Psoas muscle (tissue), 7 donors: ENCODE measurements at regions not wholly inside any gene's neighbourhood (a gene's known extent, or its start where the extent isn't known, plus 50 kb on each side); places are given as distances from the start of the nearest gene placed in this dataset.

Source experiments
- ATAC-seq, 4 donors: fragments of 200-7000 bp; cut with Tn5 transposase; one replicate each; pipeline ENCODE4 v1.9.1; 2020; ENCODE audit warnings: moderate library complexity in 3 of 4, mild to moderate bottlenecking in 2 of 4
- DNase-seq, 2 donors: peaks; one replicate each; pipeline ENCODE4 v3.0.0-alpha.2; 2020
- H3K27ac ChIP-seq: fragments of 200-600 bp; one replicate; pipeline ENCODE4 v1.8.0; 2022
- H3K27me3 ChIP-seq, 3 donors: fragments of 200-600 bp in 1 of 3; one replicate each; pipeline versions ENCODE4 v1.6.1 to v1.8.0; 2013 to 2022; ENCODE audit warnings: low read length in 2 of 3, mild to moderate bottlenecking in 2 of 3, moderate library complexity in 1 of 3; ENCODE audit not compliant: insufficient read depth in 3 of 3
- H3K36me3 ChIP-seq, 2 donors: fragments of 200-600 bp in 1 of 2; one replicate each; pipeline versions ENCODE4 v1.6.1 to v1.8.0; 2013 to 2022; ENCODE audit warnings: low read depth in 1 of 2, mild to moderate bottlenecking in 1 of 2, moderate library complexity in 1 of 2; ENCODE audit not compliant: insufficient read depth in 1 of 2
- H3K4me1 ChIP-seq: fragments of 200-600 bp; one replicate; pipeline ENCODE4 v1.8.0; 2022
- H3K4me3 ChIP-seq: fragments of 200-600 bp; one replicate; pipeline ENCODE4 v1.8.0; 2022; ENCODE audit warnings: mild to moderate bottlenecking
- H3K9me3 ChIP-seq: fragments of 200-600 bp; one replicate; pipeline ENCODE4 v1.8.0; 2022
- WGBS, 3 donors: extraction: QIAGEN DNeasy Blood & Tissue Kit; methylation state at CpG; one replicate each; pipeline versions ENCODE4 v1.1.6 to v1.1.7; 2013; 5-methylcytosine and 5-hydroxymethylcytosine counted together
- intact Hi-C, 2 donors: fragments of 100-400 bp; cut with DNase I; formaldehyde crosslinking; loops; one replicate each; pipeline versions ENCODE4 v1.11.0 to v1.14.2; 2022
- TF ChIP-seq, protein P1 (sequence below): fragments of 200-600 bp; IDR thresholded peaks from one replicate; pipeline ENCODE4 v1.8.0; 2022; ENCODE audit warnings: antibody characterized with exemption
- donor health status: healthy with polysubstance abuse.
- donor health status: DM: no; HTN: no; CAD: no; lungs with moderate emphysema.
- donor health status: Bipolar disorder and iron deficiency.
- donor health status: healthy.
- donor health status: DM: yes; HTN: yes; CAD: no.
- donor health status: DM: no; HTN: no; CAD: no.
- donor health status: DM: yes; HTN: yes; CAD: no.

DNA sequence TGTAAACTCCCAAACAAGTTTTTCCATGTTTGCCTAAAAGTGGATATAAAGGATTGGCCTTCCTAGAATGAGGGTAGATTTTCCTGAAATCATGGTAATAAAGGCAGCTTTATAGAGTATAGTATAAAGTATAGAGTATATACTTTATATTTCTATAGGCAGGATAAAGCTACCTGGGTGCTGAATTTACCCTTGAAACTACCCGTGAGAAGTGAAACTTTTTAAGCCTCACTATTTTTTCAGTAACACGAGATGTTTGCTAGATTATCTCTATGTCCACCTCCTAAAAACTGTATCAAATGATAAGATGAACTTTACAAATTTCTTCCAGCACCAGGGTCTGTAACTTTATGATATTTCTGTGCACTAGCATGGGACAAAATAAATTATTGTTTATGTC, 340.0 kb upstream of the GALNTL6 start:
- WGBS, 3 donors: 15 to 25% (median 19%) methylated on average over 2 of the region's 2 CpGs
- TF ChIP-seq, protein P1, sequence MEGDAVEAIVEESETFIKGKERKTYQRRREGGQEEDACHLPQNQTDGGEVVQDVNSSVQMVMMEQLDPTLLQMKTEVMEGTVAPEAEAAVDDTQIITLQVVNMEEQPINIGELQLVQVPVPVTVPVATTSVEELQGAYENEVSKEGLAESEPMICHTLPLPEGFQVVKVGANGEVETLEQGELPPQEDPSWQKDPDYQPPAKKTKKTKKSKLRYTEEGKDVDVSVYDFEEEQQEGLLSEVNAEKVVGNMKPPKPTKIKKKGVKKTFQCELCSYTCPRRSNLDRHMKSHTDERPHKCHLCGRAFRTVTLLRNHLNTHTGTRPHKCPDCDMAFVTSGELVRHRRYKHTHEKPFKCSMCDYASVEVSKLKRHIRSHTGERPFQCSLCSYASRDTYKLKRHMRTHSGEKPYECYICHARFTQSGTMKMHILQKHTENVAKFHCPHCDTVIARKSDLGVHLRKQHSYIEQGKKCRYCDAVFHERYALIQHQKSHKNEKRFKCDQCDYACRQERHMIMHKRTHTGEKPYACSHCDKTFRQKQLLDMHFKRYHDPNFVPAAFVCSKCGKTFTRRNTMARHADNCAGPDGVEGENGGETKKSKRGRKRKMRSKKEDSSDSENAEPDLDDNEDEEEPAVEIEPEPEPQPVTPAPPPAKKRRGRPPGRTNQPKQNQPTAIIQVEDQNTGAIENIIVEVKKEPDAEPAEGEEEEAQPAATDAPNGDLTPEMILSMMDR: no peak
- Histone ChIP-seq H3K36me3 (no peaks in the 10 kb centered on the region), H3K4me1 (no peaks in the 10 kb centered on the region), H3K27ac (no peak overlapping the region), H3K4me3 (no peak overlapping the region), H3K9me3 (no peaks in the 10 kb centered on the region), H3K27me3 (no peaks in the 10 kb centered on the region)
- intact Hi-C loops: no loop called here
- no peak for DNase-seq
- no peak for ATAC-seq

DNA sequence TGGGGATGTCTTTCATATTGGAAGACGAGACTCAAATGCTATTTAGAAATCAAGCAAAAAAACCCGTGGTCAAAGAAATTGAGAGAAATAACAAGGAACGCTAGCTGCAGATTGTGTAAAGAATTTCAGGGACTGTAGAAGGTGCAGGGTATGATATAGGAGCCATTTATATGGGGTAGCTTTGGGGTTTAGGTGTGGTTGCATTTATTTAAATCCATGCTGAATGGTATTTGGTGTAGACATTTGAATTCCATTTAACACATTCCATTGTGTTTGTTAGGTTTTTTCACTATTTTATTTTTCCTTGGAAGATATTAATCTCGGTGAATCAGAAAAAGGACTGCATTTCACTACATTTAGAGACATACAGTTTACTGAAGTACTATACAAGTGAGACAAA, 341.0 kb upstream of the GALNTL6 start:
- H3K36me3 ChIP-seq: no peaks in the 10 kb centered on the region
- no peak overlapping the region for H3K4me3 ChIP-seq
- ATAC-seq: no peak
- 86 to 87% (median 87%) methylated on average over 4 of the region's 4 CpGs for WGBS, 3 donors
- intact Hi-C loops: no loop called here
- H3K27me3 ChIP-seq: no peaks in the 10 kb centered on the region
- TF ChIP-seq, protein P1: no peak
- H3K4me1 ChIP-seq: no peaks in the 10 kb centered on the region
- no peak overlapping the region for H3K27ac ChIP-seq
- DNase-seq: no peak
- H3K9me3 ChIP-seq: no peaks in the 10 kb centered on the region

DNA sequence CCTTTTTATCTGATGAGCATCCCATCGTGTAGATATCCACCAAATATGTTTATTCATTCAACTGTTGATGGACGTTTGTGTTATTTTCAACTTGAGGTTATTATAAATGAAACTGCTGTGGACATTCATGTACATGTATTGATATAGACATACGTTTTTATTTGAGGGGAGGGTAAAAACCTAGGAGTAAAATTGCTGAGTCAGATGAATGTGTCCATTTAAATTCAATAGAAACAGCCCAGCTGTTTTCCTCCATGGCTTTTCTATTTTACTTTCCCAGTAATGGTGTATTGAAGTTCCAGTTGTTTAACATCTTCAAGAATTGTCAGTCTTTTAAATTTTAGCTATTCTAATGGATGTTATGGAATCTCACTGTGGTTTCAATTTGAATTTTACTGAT, 348.7 kb upstream of the GALNTL6 start:
- H3K4me1 ChIP-seq: no peaks in the 10 kb centered on the region
- H3K9me3 ChIP-seq: peaks cover 6% of the 10 kb centered on the region
- H3K36me3 ChIP-seq: no peaks in the 10 kb centered on the region
- ATAC-seq (no peak), DNase-seq (no peak)
- TF ChIP-seq, protein P1: no peak
- no peaks in the 10 kb centered on the region for H3K27me3 ChIP-seq
- H3K4me3 ChIP-seq: no peak overlapping the region
- intact Hi-C loops: no loop called here
- WGBS, 3 donors: 63 to 77% (median 69%) methylated on average over 3 of the region's 3 CpGs
- no peak overlapping the region for H3K27ac ChIP-seq

DNA sequence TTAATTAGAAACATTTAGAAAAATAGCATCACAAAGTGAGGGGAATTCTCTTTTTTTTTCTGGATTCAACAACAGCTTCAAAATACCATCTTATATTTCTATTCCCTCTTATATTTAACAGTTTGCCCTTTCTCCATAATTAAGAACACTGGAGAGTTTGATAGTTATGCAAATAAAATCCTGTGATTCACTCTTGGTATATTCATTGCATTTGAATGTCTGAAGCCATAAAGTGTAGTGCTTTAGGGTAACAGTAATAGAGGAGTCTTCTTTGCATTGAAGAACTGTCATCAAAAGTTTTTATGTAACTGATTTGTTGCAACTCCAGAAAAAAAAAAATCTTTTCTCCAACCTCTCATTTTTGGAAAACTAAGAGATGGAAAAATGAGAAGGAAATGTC, 352.0 kb upstream of the GALNTL6 start:
- H3K4me1 ChIP-seq: no peaks in the 10 kb centered on the region
- no peaks in the 10 kb centered on the region for H3K36me3 ChIP-seq
- intact Hi-C loops: no loop called here
- ATAC-seq: no peak
- no peaks in the 10 kb centered on the region for H3K27me3 ChIP-seq
- TF ChIP-seq, protein P1: no peak
- DNase-seq: no peak
- H3K4me3 ChIP-seq: no peak overlapping the region
- peaks cover 17% of the 10 kb centered on the region for H3K9me3 ChIP-seq
- H3K27ac ChIP-seq: no peak overlapping the region

DNA sequence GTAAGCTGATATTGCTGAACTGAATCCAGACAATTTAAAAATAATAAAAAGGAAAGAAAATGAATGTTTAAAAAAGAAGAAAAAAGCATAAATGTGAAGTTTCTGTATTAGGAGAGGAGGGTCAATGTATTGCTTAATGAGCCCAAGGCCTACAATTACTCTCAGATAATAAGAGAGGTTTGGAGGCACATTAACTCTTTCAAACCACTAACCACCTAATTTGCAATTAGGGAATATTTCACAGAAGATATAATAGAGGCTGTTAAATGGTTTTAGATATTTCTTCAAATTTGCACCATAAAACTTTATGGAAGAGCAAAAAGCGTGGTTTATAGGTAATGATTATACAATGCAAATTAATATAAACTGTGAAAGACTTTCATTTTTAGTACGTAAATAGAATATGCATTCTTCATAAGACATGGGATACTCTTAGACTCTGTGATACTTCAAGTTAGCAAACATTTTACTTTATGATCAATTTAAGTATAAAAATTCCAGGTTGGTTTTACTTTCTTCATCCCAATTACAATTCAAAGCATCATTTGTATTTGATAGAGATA, 364.2 kb upstream of the GALNTL6 start:
- TF ChIP-seq, protein P1: no peak
- 80 to 91% (median 86%) methylated on average over 2 of the region's 2 CpGs for WGBS, 3 donors
- intact Hi-C loops: no loop called here
- DNase-seq (no peak), ATAC-seq (no peak)
- no peaks in the 10 kb centered on the region for H3K9me3 ChIP-seq
- H3K4me1 ChIP-seq: no peaks in the 10 kb centered on the region
- H3K27me3 ChIP-seq: no peaks in the 10 kb centered on the region
- no peak overlapping the region for H3K27ac ChIP-seq
- no peaks in the 10 kb centered on the region for H3K36me3 ChIP-seq
- no peak overlapping the region for H3K4me3 ChIP-seq
